ENCODE measurements at regions not wholly inside any gene's neighbourhood (a gene's known extent, or its start where the extent isn't known, plus 50 kb on each side); places are given as distances from the start of the nearest gene placed in this dataset.

GRCh38 chr9:91040371-91041215 is 239.0 kb downstream of the SYK start:
- no peak for DNase-seq

DNA sequence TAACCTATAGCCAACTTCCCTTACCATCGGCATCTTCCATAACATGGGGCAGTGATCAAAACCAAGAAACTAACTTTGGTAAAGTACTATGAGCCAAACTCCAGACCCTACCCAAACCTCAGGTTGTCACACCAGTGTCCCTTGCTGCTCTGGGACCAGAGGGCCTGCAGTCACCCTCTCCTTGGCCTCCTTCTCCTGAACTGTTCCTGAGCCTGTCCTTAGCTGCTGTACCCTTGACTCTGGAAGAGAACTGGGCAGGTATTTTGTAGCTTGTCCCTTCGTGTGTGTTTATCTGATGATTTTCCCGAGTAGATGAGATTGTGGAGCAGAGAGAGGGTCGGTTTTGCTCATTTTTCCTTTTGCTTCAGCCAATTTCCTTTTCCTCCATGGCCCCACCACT is 240.4 kb downstream of the SYK start:
- DNase-seq = no peak

DNA sequence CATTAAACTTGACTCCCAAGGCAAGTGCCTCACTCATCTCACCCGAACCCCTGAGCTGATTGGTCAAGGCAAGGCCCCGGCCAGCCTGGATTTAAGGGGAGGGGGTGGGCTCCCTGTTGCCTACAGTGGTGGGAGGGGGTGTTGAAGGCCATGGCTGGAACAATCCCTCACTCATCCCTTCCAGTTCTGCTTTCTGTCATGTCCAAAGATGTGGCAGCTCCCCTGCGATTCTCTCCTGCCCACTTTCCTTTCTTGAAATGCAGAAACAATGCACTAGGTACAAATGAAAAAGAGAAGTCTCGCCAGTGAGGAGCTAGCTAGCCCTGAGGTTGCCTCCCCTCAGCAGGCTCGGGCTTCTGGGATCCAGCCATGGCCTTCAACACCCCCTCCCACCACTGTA is 240.9 kb downstream of the SYK start:
- no peak for DNase-seq

DNA sequence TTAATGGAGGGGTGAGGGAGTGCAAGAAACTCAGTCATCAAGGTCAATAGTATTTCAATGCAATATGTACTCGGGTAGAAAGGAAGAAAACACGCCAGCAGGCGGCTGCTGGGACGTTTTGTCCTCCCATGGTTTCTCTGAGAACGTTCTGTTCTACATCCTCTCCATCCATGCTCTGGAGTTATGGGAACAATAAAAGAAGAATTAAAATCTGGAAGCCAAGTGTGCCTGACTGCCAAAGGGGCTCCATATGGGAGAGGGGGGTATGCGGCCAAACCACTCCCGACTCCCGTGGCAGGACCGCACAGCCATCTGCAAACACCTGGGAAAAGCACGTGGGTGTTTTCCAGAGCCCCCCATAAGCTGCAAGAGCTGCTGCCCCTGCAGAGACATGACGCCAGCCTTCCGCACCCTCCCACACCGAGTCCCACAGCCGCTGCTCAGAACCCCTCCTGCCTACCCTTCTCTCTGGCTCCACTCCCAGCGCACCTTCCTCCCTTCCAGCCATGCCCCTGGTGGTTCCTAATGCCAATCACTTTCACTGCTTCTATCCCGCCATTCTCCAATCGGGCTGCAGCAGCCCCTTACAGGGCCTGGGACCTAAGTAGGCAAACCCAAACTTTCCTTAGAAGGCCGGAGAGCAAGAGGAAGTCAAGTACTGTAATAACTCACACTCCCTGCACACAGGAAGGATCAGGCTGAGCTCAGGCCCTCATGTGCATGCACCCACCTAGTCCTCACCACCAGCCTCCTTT is 241.6 kb downstream of the SYK start:
- DNase-seq = no peak

GRCh38 chr9:91043811-91044175 is 242.2 kb downstream of the SYK start:
- DNase-seq = no peak

DNA sequence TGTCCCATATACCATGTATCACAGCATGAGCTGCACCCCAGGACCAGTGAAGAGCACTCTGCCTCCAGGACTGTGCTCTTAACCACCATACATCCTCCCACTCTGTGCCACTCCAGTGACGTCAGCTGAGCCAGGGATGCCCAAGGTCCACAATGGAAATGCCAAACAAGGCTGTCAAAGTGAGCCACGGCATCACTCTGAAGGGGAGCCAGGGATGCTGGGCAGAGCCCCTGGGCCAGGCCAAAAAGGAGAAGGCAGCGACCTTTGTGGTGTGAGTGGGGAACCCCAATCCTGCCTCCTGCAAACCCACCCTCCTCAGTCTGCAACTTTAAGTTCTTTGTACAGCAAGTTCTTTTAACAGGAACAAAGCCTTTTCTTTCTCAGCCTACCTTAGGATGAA is 242.7 kb downstream of the SYK start:
- DNase-seq = no peak

- no peak for DNase-seq
These were observed 243.4 kb downstream of the SYK start for GRCh38 chr9:91045041-91045440.

DNA sequence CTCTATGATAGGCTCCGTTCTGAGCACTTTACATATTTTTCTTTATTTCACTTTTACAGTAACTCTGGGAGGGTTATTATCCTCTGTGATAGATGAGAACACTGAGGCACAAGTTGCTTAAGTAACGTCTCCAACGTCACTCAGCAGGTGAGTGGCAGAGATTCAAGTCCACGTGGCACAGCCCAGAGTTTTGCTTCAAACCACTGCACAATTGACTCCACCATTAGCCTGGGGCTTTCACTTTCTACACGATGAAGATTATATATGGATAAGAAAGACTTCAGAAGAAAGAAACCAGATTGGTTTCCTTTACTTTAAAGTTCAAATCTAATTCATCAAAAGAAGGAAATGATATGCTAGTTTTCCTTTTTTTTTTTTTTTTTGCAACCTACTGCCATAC is 245.9 kb downstream of the SYK start:
- DNase-seq = no peak

DNA sequence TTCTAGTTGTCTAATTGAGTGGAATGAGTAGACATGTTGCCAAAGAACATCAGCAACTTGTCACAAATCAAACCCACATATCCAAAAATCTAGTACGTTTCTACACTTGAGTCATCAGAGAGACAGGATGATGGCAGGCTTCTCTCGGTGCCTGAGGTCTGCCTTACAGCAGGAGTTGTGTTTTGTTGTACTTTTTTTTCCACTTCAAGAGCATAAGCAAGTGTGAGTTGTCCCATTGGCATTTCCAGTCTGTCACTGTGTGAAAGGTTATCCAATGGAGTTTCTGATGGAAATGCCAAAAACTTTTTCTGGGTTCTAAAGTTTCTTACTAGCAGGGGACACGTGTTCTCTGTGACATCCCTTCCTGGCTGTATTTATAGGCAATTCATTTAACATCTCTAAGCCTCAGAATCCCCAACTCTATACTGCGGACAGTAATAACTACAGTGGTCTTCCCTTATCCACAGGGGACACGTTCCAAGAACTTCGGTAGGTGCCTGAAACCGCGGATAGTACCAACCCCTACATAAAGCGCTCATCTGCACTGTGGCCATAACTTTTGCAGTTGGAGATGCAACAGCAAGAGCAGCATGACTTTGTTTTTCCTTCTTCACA is 246.5 kb downstream of the SYK start:
- no peak for DNase-seq

- DNase-seq = no peak
These were observed 247.1 kb downstream of the SYK start for GRCh38 chr9:91048749-91049148.

- DNase-seq = no peak
These were observed 252.2 kb downstream of the SYK start for GRCh38 chr9:91053824-91054223.

DNA sequence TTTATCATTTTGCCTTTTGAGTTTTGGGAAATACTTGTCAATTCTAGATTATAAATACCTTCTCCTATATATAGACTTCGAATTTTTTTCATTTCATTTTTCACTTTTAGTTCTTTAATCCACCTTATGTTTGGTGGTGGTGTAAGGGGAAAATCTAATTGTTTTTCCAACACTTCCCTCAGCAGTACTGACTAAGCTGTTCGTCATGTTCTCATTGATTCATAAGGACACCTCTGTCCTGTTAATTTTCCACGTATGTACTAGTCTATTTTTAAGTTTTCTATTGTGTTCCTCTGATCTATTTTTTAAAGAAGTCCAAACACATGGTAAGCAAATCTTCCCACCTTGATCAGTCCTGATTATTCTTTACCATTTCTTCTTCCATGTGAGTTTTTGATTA is 254.2 kb downstream of the SYK start:
- DNase-seq = no peak

DNA sequence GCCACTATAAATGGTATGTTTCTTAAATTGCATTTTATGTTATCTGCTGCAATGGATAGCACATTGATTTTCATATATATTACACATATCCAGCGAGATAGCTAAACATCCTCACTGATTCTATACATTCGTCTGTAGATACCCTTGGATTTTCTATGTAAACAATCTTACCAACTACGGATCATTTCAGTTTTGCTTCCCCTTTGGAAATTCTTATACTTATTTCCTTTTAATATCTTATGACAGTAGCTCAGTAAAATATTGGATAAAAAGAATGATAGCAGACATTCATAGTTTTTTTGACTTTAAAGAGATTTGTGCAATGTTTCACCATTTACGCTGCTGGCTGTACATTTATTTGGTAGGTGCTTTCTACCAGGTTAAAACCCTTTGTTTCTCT is 254.9 kb downstream of the SYK start:
- DNase-seq = no peak

- no peak for DNase-seq
These were observed 255.3 kb downstream of the SYK start for GRCh38 chr9:91056917-91057316.

DNA sequence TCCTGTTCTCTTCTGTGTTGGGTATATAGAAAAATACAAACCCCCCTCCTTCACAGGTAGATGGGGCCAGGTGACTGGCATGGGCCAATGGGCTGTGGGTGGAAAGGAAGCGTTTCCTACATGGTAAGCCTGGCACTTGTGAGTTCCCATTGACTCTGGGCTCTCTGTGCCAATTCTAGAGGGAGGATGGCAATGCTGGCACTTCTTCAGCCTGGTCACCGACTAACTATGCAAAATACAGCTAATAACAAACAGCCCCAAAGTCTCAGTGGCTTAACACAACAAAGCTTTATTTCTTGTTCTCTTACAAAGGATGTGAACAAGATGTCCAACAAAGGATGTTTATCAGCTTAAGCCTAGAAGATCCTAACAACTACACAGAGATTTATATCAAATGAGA is 258.1 kb downstream of the SYK start:
- no peak for DNase-seq

DNA sequence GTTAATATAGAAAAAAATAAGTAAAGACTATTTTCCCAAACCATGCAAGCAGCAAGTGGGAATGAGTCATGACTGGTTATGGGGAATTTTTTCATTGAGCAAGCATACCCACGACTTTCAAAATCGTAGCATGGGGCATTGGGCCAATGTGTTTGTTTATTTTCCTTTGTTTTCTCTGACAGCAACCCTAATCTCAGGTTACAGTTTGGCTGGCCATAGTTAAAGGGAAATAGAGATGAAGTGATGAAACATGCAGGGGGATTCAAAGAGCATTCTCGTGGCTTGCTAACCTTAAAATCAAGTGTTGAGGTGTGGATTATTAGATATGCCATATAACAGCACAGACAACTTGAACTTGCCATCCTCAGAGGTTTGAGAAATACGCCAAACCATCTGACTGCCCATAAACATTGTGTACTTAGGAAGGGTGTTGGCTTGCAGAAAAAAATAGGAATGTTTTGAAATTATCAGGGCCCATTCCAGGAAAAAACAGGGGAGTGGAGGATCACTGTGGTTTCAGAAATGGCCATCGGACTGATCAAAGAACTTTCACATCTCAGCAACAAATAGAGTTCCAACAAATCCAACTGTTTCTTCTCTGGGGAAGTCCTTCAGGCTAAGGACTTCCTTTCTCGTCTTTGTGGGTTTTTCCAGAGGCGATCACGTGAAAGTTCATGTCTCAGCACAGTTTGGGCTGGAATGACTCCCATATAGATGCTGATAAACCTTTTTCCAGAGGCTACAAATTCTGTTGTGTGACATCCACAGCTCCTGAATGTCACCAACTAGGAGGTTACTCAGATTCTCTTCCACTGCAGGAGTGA is 259.1 kb downstream of the SYK start:
- no peak for DNase-seq

DNA sequence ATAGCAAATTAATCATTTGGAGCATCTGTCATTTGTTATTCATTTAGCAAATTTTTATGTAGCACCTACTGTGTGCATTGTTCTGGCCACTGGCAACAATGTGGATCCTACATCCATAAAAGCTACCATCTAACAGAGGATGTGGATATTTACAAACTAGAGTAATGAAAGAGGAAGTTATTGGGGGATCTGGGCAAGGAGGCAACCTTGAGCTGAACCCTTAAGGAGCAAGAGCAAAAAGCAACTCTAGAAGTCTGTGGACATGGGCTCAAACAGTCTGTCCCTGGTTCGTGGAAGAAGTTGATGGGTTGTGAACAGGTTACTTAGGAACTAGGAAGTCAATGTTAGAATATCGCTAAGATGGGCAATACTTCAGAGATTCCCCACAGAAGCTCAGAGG is 259.9 kb downstream of the SYK start:
- no peak for DNase-seq

- no peak for DNase-seq
These were observed 260.7 kb downstream of the SYK start for GRCh38 chr9:91062281-91062680.

GRCh38 chr9:91063471-91063870 is 261.9 kb downstream of the SYK start:
- DNase-seq = no peak

GRCh38 chr9:91065231-91066041 is 263.8 kb downstream of the SYK start:
- DNase-seq = no peak

DNA sequence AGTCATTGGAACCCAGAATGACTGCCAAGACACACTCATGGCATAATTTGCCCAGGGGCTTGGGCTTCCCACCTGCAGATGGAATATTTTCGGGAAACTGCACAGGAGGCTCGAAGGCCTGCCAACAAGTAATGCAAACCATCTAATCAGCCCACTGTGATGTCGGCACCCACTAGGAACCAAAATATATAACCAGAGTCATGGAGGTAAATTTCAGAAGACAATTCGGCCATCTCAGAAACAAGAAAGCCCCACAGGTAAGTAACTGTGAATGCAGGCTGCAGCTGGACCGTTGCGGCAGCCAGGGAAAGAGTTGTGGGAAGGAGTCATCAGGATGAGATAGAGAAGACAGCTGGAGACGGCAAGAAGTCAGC is 264.4 kb downstream of the SYK start:
- no peak for DNase-seq
